HG03159 (cell line): ENCODE measurements at regions not wholly inside any gene's neighbourhood (a gene's known extent, or its start where the extent isn't known, plus 50 kb on each side); places are given as distances from the start of the nearest gene placed in this dataset.
"Not testable (repeated sequence)": the region's sequence is repeated elsewhere in the genome, so short reads cannot be mapped to it uniquely, and the experiment has no call there.

Experiments used
- ATAC-seq: cut with Tn5 transposase; IDR thresholded peaks from one replicate; pipeline ENCODE4 v1.9.1; 2021; ENCODE audit warnings: mild to moderate bottlenecking, moderate library complexity; ENCODE audit not compliant: unreplicated experiment

DNA sequence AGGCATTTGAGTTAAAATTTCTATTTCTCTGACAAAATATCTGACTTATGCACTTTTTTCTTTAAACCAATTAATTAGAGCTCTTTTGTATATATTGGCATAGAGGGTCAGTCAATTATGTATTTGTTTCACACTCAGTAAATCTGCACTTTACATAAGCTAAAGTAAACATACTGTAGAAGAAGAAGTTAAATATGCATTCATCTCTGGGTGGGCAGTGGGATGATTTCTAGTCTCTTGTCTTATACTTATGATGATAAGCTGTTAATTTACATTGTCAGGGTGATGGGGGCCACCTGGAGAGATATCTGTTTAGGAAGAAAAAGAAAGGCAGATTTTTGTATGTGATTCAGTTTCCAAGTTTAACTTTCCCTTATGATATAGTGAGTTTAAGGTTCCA lies 330.8 kb downstream of the IPO8 start:
- no peak for ATAC-seq

- ATAC-seq = no peak
Measured at GRCh38 chr12:30361145-30361544, 334.5 kb downstream of the IPO8 start.

- ATAC-seq = no peak
Measured at GRCh38 chr12:30358671-30359070, 337.0 kb downstream of the IPO8 start.

DNA sequence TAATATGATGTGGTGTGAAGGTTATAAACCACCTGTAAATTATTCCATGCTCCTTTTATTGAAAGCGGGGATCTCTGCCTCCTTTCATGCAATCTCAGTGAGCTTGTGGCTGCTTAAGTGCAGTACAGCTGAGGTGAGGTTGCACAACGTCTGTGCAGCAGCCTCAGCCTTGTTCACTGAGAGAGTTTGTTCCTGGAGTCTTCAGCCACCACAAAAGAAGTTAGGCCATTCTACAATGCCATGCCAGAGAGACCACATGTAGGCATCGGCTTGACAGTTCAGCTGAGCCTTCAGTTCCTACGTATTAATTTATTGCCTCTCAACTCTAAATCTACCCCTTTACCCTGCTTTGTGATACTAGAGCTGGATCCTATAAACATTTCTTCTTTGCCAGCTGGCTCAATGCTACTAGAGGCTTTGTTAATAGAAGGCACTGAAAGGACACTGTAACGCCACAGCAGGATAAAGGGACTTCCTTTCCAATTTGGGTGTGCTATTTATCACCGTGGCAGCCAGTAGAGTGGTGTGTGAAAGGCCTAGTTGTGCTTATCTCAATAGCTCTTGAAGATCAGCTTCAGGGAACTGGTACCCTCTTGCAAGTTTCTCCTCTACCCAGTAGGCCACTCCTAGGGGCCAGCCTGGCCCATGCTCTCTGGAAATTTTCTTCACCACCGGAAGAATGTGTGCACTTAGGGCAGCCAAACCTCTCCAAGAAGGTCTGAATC lies 337.7 kb downstream of the IPO8 start:
- ATAC-seq = no peak

- ATAC-seq = no peak
Measured at GRCh38 chr12:30345744-30346471, 349.8 kb downstream of the IPO8 start.

DNA sequence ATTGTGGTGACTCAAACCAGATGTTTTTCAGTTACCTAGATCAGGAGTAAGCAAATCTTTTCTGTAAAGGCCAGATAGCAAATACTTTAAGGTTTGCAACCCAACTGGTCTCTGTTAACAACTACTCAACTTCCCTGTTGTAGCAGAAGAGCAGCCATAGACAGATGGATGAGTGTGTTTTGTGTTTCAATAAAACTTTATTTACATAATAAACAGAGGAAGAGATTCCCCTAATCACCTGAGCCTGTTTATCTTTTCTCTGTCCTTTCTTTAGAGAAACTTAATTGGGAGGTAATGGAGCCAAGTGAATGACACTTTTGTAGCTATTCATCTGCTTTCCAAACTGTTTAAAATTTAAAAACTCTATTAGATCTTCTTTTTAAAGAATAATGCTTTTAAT lies 365.1 kb downstream of the IPO8 start:
- ATAC-seq = no peak

- no peak for ATAC-seq
Measured at GRCh38 chr12:30329281-30329680, 366.4 kb downstream of the IPO8 start.

DNA sequence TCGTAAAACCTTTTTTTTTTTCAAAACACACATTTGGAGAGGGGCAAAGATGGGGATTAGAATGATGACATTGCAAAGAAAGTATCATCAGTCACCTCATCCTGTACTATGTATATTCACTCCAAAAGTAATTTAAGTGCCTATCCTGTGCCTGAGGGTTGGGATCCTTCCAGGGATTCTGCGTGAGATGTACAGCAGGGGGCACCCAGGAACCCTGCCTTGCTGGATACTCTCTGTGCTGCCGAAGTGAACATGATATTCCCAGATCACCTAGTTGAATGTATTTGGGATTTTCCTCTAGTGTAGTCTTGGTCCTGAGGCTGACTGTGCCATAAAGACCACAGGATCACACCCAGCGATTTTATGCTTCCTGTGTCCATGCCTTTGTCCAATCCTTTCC lies 372.7 kb downstream of the IPO8 start:
- ATAC-seq = no peak

GRCh38 chr12:30320561-30320960 lies 375.1 kb downstream of the IPO8 start:
- no peak for ATAC-seq

DNA sequence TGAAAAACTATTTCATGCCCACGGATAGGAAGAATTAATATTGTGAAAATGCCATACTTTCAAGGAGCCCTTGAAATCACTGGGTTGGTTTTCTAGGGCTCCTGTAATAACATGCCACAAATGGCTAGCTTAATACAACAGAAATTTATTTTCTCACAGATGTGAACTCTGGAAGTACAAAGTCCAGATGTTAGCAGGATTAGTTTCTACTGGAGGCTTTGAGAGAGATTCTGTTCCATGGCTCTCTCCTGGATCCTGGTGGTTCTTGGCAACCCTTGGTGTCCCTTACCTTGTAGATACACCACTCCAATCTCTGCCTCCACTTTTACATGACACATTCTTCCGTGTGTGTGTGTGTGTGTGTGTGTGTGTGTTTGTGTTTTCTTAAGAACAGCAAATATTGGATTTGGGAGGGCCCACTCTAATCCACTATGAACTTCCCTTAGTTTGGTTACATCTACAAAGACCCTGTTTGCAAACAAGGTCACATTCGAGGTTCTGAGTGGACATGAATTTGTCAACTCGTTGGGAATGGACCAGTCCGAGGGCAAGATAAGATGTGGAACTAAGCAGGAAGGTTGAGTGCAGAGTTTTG lies 381.1 kb downstream of the IPO8 start:
- no peak for ATAC-seq

- ATAC-seq = no peak
Measured at GRCh38 chr12:30308010-30308717, 387.5 kb downstream of the IPO8 start.

DNA sequence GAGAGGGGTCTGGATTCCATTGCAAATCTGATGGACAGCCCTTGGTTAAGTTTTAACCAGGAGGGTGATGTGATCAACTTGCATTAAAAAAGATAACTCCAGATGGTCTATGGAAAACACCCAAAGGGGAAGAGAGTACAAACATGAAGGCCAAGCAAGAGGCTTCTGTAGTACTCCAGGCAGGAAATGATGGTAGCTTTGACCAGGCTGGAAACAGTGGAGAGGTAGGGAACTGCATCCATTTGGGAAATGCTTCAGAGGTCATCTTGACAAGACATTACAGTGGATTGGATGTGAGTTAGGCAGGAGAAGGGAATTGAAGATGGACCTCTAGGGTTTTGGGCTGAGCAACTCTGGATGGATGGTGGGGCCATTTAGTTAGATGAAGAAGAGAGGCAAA lies 391.1 kb downstream of the IPO8 start:
- no peak for ATAC-seq

DNA sequence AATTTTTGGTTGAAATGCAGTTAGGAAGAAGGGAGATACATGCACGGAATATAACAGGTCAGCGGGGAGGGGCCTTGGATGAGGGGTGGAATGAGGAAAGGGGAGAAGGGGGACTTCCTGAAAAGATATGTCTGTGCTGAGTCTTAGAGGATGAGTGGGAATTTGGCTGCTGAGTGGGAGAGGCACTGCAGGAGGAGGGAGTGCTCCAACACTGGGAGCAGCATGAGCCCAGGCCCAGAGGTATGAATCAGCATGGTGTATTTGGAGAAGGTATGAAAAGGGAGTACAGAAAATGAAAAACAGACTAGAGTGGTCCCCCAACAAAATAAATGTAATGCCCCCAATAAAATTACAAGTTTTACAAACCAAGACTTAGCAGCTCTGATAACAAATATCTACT lies 394.4 kb downstream of the IPO8 start:
- ATAC-seq = no peak

DNA sequence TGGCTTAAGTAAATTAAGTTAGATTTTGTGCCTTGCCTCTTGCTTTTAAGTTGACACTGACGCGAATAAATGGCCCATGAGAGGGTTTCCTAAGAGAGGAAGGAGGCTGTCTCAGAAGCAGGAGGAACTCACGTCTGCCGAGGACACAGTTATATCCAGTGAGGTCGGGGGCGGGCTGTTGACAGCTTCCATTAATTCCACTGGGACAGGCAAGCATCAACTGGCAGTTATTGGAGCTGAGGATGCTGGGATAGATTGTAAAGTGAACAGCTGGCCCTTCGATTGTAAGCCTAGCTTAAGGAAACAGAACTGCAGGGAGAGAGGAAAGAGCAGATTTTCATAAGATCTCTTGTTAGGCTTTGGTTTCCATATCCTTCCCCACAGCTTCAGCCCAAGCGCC lies 399.2 kb downstream of the IPO8 start:
- no peak for ATAC-seq

- ATAC-seq = peak; percentile 67
Measured at GRCh38 chr12:30286345-30286926, 409.2 kb downstream of the IPO8 start.

GRCh38 chr12:30278401-30278800 lies 417.3 kb downstream of the IPO8 start:
- no peak for ATAC-seq

- ATAC-seq = not testable (repeated sequence)
Measured at GRCh38 chr12:30272515-30272914, 423.2 kb downstream of the IPO8 start.

GRCh38 chr12:30269496-30269895 lies 426.2 kb downstream of the IPO8 start:
- no peak for ATAC-seq

DNA sequence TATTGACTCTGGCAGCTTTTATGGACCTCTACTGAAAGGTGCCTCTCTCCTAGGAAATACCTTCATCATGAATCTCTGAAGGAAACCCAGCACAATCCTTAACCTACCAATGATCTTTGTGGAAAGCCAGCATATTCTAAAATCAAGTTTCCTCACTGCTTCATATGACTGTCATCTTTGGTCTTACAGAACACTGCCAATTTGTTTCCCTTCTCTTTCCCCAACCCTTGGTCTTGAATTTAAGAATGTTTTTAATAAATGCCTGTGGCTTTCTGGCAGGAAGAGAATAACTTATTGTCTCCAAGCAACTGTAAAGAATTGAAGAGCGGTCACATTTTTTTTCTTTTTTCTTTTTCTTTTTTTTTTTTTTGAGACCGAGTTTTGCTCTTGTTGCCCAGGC lies 427.6 kb downstream of the IPO8 start:
- ATAC-seq = no peak

DNA sequence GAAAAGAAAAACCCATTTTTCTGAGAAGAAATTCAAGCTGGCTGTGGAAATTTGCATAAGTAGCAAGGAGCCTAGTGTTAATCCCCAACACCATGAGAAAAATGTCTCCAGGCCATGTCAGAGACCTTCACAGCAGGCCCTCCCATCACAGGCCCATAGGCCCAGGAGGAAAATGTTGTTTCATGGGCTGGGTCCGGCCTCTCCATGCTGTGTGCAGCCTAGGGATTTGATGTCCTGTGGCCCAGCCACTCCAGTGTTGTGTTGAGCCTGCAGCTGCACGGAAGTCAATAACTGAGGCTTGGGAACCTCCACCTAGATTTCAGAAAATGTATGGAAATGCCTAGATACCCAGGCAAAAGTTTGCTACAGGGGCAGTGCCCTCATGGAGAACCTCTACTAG lies 432.2 kb downstream of the IPO8 start:
- ATAC-seq = no peak

DNA sequence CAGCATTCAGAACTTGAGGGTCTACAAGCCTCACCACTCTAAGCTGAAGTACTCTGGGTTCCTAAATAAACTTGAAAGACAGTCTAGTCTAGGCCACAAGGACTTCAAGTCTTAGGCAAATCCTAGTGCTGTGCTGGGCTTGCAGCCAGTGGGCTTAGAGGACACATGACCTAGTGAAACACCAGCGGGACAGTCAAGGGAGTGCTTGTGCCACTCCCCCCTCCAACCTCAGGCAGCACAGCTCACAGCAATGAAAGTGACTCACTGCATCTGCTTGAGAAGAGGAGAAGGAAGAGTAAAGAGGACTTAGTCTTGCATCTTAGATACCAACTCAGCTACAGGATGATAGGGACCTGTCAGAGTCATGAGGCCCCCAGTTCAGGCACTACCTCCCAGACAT lies 438.1 kb downstream of the IPO8 start:
- ATAC-seq = no peak
